Endothelial cell of umbilical vein (primary cell): ENCODE measurements at regions not wholly inside any gene's neighbourhood (a gene's known extent, or its start where the extent isn't known, plus 50 kb on each side); places are given as distances from the start of the nearest gene placed in this dataset.

ENCODE experiments used
- EZH2 ChIP-seq: IDR thresholded peaks from 2 replicates; pipeline ENCODE4 v1.6.1; 2012; ENCODE audit warnings: borderline replicate concordance, low read depth, mild to moderate bottlenecking, moderate library complexity, low read length, inconsistent platforms; ENCODE audit not compliant: severe bottlenecking
- GATA2 ChIP-seq: IDR thresholded peaks from 2 replicates; pipeline ENCODE4 v1.7.0; 2011; ENCODE audit warnings: low read depth, mild to moderate bottlenecking, moderate library complexity, mixed read lengths, low read length; ENCODE audit not compliant: insufficient read length, insufficient read depth
- JUN ChIP-seq: IDR thresholded peaks from 2 replicates; pipeline ENCODE4 v1.6.1; 2011; ENCODE audit warnings: borderline replicate concordance, low read depth; ENCODE audit not compliant: insufficient read length, insufficient read depth
- MYC ChIP-seq: IDR thresholded peaks from one replicate; pipeline ENCODE4 v1.6.1; 2011; ENCODE audit warnings: mild to moderate bottlenecking, low read depth, low read length
- POLR2A ChIP-seq: IDR thresholded peaks from 2 replicates; pipeline ENCODE4 v1.6.1; 2012; ENCODE audit warnings: low read depth, mild to moderate bottlenecking, control low read depth, low read length
- POLR2AphosphoS5 ChIP-seq: IDR thresholded peaks from 2 replicates; pipeline ENCODE4 v1.6.1; 2012; ENCODE audit warnings: low read depth, mild to moderate bottlenecking, control low read depth, low read length, moderate library complexity; ENCODE audit not compliant: insufficient read depth
- TF ChIP-seq, protein P1 (sequence below), 2 donors: IDR thresholded peaks; 1 replicate in 1 of 2; 2 replicates in 1 of 2; pipeline ENCODE4 v1.5.1; 2011; ENCODE audit warnings: low read length in 2 of 2, mild to moderate bottlenecking in 2 of 2, moderate library complexity in 2 of 2, control low read depth in 1 of 2, inconsistent platforms in 1 of 2, low read depth in 1 of 2; ENCODE audit not compliant: insufficient read depth in 1 of 2; ENCODE audit errors: extremely low read depth in 1 of 2
- TF ChIP-seq, protein P2 (sequence below): IDR thresholded peaks from 2 replicates; pipeline ENCODE4 v1.6.1; 2011; ENCODE audit not compliant: insufficient read depth, insufficient read length

DNA sequence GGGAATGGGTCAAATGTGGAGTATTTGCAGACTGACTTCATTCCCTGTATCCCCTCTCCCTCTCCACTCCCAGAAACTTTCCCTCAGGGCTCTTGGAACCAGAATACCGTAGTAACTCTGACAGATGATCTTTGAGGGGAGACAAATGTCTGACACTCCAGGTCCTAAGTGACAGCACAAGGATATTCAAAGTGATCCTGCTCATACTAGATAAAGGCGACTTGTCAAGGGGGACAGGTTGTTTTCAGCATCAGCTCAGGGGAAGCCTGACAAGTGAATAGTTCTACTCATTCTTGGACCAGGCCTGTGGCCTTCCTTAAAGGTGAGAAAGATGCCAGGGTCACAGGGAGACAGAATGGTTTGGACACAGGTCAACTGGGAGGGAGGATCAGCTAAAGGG lies 92.8 kb downstream of the NXPE2 start:
- TF ChIP-seq GATA2 (no peak), POLR2AphosphoS5 (no peak), POLR2A (no peak), EZH2 (no peak), JUN (no peak), MYC (no peak)
- TF ChIP-seq, protein P1, sequence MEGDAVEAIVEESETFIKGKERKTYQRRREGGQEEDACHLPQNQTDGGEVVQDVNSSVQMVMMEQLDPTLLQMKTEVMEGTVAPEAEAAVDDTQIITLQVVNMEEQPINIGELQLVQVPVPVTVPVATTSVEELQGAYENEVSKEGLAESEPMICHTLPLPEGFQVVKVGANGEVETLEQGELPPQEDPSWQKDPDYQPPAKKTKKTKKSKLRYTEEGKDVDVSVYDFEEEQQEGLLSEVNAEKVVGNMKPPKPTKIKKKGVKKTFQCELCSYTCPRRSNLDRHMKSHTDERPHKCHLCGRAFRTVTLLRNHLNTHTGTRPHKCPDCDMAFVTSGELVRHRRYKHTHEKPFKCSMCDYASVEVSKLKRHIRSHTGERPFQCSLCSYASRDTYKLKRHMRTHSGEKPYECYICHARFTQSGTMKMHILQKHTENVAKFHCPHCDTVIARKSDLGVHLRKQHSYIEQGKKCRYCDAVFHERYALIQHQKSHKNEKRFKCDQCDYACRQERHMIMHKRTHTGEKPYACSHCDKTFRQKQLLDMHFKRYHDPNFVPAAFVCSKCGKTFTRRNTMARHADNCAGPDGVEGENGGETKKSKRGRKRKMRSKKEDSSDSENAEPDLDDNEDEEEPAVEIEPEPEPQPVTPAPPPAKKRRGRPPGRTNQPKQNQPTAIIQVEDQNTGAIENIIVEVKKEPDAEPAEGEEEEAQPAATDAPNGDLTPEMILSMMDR (IDR thresholded peaks at IDR 0.05; ENCODE audit: extremely low read depth in 1 of 2, insufficient read depth in 1 of 2, low read depth in 1 of 2, low read length in 2 of 2), result no peak
- TF ChIP-seq, protein P2, sequence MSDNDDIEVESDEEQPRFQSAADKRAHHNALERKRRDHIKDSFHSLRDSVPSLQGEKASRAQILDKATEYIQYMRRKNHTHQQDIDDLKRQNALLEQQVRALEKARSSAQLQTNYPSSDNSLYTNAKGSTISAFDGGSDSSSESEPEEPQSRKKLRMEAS, result no peak
